GM21786 (cell line): ENCODE measurements at regions not wholly inside any gene's neighbourhood (a gene's known extent, or its start where the extent isn't known, plus 50 kb on each side); places are given as distances from the start of the nearest gene placed in this dataset.
"Not testable (repeated sequence)": the region's sequence is repeated elsewhere in the genome, so short reads cannot be mapped to it uniquely, and the experiment has no call there.

Experiments used
- ATAC-seq: cut with Tn5 transposase; IDR thresholded peaks from one replicate; pipeline ENCODE4 v1.9.1; 2021; ENCODE audit not compliant: unreplicated experiment

- no peak for ATAC-seq
Observed at GRCh38 chr17:68135141-68135887, 99.8 kb downstream of the KPNA2 start.

- ATAC-seq, result no peak
Observed at GRCh38 chr17:68141050-68141449, 105.5 kb downstream of the KPNA2 start.

- ATAC-seq, result no peak
Observed at GRCh38 chr17:68142595-68142994, 105.2 kb upstream of the AMZ2 start.

- no peak for ATAC-seq
Observed at GRCh38 chr17:68143425-68143824, 104.4 kb upstream of the AMZ2 start.

GRCh38 chr17:68145088-68145487 lies 102.8 kb upstream of the AMZ2 start:
- ATAC-seq, result no peak

GRCh38 chr17:68148936-68149335 lies 98.9 kb upstream of the AMZ2 start:
- ATAC-seq, result no peak

- no peak for ATAC-seq
Observed at GRCh38 chr17:68152161-68152571, 95.7 kb upstream of the AMZ2 start.

GRCh38 chr17:68155692-68156091 lies 92.2 kb upstream of the AMZ2 start:
- ATAC-seq, result no peak

GRCh38 chr17:68161644-68162428 lies 86.0 kb upstream of the AMZ2 start:
- no peak for ATAC-seq

- not testable (repeated sequence) for ATAC-seq
Observed at GRCh38 chr17:68168273-68169164, 79.3 kb upstream of the AMZ2 start.

- ATAC-seq, result not testable (repeated sequence)
Observed at GRCh38 chr17:68169165-68169821, 78.5 kb upstream of the AMZ2 start.

- ATAC-seq, result no peak
Observed at GRCh38 chr17:68169840-68170239, 78.0 kb upstream of the AMZ2 start.

- ATAC-seq, result no peak
Observed at GRCh38 chr17:68170246-68170645, 77.6 kb upstream of the AMZ2 start.

- ATAC-seq, result peak; percentile 69
Observed at GRCh38 chr17:68172461-68172954, 75.3 kb upstream of the AMZ2 start.

GRCh38 chr17:68175416-68175815 lies 72.4 kb upstream of the AMZ2 start:
- no peak for ATAC-seq

- ATAC-seq, result no peak
Observed at GRCh38 chr17:68175905-68176304, 71.9 kb upstream of the AMZ2 start.

- no peak for ATAC-seq
Observed at GRCh38 chr17:68176718-68177117, 71.1 kb upstream of the AMZ2 start.

GRCh38 chr17:68178831-68179230 lies 69.0 kb upstream of the AMZ2 start:
- ATAC-seq, result no peak

GRCh38 chr17:68179236-68179925 lies 68.5 kb upstream of the AMZ2 start:
- no peak for ATAC-seq

GRCh38 chr17:68179926-68180285 lies 67.9 kb upstream of the AMZ2 start:
- ATAC-seq, result no peak
